Suppressor macrophage (primary cell): ENCODE measurements at regions not wholly inside any gene's neighbourhood (a gene's known extent, or its start where the extent isn't known, plus 50 kb on each side); places are given as distances from the start of the nearest gene placed in this dataset.

Experiments used
- DNase-seq, 4 experiments: peaks; one replicate each; pipeline ENCODE4 v3.0.0-alpha.2; 2020 to 2022

DNA sequence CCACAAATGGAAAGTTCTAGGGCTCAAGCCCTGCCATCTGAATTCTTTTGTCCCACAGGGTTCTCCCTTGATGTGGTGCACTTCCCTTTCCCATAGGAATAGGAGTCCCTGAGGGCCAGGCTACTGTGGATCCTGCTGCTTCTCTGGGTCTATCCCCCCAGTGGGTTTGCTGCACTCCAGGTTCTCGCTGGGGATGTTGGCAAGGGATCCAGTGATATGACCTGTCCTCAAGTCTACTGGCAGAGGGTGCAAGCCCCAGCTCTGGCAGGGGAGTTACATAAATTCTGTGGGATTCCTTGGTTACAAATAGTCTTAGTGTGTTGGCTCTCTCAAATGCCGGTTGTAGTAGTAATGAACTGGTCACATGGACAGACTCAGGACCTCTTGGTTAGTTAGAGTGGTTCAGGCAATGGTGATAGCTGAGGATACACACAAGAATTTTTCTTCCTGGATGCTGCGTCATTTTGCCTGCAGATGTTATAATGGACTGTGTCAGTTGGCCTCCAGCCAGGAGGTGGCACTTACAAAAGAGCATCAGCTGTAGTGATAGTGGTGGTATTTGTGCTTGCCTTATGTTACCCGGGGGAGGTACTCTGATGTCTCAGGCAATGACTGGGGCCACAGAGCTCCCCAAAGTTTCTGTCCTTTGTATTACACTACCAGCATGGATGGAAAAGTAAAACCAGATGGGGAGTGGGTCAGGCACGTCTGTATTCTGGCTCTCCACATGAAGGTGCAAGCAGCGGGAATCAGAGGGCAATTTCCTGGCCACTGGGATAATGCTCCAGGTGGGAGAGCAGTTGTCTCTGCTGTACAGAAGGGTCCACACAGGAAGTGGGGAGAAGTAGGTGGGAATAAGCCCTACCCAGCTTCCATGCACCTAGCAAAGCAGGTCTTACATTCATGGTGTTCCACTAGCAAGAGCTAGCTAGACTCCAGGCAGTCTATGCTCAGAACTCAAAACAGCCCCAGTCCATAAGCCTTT, 267.9 kb downstream of the SOX11 start:
- no peak for DNase-seq

DNA sequence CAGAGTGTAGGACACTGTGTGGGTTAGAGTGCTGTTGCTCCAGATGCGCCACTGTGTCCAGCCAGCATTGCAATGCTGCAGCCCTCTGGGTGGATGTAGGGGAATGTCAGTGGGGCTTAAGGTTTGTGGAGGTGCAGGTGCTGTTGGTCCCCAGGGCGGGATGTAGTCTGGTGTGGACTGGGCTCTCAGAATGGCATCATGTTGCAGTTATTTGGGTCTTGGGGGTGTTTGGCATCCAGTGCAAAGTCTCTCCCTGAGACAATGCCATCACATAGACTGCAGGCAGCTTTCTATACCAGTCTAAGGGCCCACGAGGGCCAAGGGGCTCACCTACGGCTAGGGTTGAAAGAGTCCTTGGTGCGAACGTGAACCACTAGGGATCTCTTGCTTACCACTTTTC, 275.3 kb downstream of the SOX11 start:
- DNase-seq = no peak

DNA sequence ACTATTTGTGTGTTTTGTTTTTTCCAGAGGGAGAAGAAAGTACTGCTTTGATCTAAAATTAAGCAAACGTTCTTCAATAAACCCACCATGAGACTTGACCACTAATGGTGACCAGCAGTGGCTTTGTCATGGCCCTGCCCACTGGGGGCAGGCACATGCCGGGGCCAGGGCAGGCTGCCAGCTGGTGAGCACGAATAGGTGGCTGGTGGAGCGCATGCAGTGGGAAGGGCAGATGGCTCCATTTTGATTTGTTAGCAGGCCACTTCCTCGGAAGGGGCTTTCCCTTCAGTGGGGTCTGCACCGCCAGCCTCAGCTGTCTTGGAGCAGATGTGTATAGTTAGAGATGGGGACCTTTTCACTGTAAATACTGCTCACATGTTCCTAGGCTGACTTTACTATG, 277.1 kb downstream of the SOX11 start:
- no peak for DNase-seq

DNA sequence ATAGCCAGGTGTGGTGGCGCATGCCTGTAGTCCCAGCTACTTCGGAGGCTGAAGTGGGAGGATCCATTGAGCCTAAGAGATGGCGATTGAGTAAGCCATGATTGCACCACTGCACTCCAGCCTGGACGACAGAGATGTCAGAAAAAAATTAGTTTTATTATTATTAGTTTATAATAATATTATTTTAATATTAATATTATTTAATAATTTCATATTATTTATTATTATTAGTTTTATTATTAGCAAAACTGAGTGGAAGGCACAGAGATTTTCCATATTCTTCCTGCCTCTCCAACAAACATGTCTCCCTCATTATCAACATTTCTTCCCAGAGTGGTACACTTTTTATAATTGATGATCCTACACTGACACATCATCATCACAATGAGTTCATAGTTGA, 278.2 kb downstream of the SOX11 start:
- no peak for DNase-seq

DNA sequence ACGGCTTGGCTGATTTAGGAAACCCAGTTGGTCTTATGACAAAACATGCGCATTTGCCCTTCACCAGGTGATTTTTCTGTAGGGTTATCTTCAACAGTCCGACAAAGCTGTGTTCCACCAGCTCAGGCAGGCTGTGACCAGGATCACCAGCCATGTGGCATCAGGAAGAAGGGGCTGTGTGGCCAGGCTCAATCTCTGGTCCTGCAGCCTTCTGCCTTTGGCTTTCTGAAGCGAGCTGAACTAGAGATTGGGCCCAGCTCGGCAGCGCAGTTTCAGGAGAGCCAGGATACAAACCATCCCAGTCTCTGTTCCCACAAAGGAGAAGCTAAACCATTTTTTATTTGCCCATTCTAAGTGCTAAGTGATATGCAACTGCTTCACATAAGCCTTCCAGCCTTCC, 282.3 kb downstream of the SOX11 start:
- no peak for DNase-seq

DNA sequence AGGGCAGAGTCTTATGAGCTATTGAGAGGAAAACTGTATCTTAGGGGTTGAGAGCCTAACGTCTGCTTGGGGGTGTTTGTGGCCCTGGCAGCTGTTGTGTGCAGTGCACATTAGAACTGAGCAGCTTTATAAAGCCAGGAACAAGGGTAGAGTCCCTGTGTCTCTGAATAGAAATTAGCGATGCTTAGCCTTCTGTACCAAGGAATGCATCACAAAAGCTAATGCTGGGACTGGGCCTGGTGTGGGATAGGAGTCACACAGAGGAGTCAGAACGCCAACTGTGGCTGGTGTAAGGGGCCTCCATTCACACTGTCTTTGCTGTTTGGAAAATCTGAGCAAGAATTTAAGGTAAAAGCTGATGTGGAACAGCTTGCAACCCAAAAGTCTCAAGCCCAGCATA, 283.2 kb downstream of the SOX11 start:
- no peak for DNase-seq

DNA sequence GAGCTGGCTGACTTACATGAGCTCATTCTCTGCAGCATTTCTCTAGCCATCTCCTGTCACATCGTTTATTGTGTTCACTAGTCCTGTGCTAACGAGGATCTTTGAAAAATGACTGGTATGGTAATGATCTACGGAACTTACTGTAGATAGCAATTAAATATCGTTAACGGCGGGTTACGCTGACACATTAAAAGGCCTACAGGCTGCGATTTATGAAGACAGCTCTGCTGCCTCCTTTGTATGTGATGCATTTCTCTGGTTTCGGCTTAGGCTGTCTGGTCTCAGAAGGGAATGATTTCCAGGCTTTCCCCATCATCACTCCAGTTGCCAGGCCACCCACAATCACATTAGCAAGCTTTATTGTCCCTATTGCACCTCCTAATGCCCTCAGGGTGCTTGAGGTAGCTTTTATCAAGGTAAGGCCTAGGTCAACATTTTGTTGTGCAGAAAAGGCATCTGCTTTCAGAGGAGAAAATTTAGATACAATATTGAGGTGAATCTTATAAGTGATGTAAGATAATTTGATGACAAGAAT, 284.4 kb downstream of the SOX11 start:
- DNase-seq = no peak

DNA sequence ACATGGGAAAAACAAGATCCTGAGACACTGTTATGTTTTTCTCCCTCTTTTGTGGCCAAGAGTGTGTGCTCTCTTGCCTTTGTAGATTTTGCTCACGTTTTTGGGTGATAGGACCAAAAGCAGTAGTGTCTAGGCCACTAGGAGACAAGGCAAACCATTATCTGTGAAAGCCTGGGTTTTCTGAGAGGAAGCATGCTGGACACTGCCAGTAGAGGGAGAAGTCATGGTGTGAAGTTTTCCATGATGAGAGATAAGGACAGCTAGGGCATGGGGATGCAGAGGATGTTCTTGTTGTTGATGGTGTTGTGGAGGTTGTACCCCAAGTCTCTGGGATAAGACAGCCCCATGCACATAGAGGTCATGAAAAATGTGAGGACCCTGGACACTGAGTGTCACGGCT, 285.3 kb downstream of the SOX11 start:
- DNase-seq = no peak

DNA sequence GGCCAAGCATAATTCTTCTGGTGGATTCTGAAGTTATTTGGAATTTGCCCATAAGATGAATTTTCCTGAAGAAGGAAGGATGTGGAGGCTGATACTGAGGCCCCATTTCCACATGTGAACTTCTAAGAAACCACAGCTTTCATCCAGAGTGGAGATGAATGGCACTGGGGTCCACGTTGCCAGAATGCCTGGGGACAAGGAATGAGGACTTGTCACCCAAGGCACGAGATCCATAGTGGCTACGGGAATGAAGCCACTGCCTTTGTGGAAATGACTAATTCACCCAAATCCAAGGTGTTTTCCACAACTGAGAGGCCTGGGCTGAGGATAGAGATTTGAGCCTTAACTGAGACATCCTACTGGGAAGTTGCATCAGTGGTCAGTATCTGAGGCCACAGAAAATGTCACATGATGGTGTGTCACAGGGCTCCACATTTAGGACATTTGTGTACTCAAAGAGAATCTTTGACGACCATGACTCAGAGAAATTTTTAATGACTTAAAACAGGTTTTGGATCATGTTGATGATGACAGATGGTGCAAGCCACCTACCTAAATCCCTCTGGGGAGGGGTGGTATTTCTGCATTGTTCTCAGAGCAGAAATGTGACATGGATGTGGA, 286.1 kb downstream of the SOX11 start:
- DNase-seq = no peak

DNA sequence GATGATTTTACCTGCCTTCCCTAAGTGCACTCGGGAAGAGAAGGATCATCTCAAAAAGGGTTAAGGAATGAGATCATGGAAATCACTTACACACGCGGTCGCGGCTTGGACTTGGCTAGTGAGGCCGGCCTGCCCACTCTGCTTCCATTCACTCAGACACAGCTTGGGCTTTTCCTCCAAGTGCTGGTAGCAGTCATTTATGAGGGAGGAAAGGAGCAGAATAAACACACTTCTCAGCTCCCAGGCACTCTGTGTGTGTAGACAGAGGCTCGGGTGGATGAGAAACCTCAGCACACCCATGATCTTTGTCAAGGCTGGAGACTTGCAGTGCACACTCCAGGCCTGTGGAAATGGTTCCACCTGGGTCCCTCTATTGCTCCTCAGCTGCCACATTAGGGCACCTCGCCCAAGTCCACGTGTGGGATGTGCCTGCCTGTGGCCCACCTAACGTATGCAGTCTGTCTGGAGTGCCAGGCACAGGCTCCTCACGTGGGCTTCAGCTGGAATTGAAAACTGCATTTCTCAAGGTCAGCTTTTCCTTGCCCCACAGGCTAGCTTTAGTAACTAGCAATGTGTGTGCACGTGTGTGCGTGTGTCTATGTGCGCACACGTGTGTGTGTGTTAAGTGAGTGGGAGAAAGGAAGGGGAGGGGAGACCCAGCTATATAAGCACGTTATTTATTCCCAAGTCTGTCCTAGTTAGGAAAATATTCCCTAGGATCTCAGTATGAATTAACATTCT, 288.4 kb downstream of the SOX11 start:
- no peak for DNase-seq

DNA sequence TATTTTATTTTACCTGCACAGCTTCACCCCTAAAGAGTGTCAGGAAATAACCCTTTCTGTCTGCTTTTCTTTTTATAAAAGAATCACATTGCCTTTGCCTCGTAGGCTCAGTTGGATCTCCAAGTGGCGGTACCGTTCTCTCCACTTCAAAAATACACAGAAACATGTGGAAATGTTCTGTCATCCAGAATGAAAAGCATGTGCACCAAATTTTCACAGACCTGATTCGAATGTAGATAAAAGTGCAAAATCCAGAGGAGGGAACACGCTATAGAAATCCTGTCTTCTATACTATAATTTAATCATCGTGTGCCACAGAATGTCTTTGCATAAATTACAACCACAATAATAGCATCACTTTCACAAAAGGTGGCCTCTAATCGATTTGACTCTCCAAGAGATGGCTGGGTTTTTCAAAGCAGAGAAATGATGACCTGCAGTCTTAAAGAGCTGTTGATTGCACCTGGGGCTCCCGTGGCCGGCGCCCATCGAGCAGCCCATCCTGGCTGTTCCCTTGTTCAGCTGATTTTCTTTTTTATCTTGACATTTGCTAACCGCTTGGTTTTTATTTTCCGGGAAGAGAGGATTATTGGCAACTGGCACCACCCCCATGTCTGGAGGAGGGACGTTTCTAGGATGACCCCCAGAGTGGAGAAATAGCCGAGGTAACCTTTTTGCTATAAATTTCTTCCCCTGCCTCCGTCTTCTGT, 290.2 kb downstream of the SOX11 start:
- DNase-seq = no peak

DNA sequence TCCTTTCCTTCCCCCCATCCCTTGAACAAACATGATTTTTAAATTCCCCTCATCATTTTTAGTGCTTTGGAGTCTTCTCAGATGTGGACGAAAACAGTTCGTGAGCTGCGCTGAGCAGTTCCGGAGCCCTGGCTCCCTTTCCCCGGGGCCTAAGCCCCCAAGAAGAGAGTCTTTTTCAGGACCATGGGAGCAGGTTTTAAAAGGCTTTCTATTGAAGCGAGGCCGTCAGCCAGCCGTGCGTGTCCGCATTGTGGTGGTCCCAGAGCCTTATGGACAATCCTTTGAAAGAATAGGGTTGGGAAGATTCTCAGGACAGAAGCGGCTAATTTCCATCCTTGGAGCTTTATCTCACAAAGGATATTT, 290.7 kb downstream of the SOX11 start:
- no peak for DNase-seq

DNA sequence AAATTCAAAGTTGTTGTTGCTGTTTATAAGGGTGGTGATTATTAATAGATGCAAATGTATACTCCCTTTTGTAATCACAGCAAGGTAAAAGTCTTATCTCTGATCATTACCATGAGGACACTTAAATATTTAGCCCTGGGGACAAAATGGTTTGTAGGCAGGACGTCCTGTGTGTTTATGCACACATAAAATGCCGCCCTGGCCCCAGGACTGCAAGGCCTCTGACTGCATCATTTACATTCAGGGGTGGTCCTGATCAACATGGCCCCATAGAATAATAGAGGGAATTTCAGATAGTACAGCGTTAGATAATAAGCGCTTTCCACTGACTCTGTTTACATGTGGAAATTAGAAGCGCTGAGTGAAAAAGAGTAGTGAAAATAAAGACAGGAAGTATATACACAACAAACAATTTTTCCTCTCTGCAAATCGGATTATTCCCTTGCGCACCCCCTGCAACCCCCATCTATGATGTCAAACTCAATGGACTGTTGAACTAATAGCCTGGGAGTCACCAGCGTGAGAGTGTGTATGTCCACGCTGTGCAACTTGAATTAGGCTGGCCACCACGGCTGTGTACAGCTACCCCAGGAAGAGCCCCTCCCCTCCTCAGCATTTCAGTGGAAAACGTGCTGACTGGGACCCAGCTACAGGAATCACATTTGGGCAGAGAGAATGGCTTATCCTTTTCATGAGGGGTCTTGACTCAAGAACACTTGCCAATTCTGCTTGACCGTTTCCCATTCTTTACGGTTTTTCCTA, 291.5 kb downstream of the SOX11 start:
- no peak for DNase-seq

DNA sequence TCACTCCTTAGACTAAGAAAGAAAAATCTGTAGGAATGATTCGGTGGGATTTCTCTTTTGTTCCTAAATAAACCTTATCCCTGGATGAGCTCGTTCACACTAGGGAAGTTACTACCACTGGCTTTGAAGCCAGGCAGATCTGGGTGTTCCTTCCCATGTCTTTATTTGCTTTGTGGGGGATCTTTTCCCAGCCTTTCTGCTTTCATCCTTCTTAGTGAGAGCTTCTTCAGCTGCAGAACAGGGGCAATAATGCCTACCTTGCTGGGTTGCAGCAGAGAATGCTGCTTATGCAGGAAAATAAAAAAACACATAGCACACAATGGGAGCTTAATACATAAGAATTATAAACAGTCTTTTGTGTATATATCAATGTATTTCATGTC, 292.1 kb downstream of the SOX11 start:
- no peak for DNase-seq

DNA sequence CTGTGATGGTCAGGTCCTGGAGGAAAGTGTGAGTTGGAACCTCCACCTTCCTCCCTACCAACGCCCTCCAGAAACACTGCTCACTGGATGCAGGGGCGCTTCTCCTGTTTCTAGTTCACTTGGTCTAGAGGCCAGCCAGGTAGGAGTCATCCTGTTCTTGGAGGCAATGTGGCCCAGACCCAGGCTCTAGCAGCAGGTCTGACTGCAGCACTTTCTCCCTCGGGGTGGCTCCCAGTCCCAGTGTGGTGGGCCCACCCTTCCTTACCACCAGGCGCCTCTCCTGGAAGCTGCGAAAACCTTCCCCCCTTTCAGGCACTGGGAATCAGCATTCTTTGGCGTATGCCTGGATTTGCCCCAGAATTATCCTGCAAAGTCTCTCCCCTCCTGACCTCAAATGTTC, 292.8 kb downstream of the SOX11 start:
- no peak for DNase-seq

DNA sequence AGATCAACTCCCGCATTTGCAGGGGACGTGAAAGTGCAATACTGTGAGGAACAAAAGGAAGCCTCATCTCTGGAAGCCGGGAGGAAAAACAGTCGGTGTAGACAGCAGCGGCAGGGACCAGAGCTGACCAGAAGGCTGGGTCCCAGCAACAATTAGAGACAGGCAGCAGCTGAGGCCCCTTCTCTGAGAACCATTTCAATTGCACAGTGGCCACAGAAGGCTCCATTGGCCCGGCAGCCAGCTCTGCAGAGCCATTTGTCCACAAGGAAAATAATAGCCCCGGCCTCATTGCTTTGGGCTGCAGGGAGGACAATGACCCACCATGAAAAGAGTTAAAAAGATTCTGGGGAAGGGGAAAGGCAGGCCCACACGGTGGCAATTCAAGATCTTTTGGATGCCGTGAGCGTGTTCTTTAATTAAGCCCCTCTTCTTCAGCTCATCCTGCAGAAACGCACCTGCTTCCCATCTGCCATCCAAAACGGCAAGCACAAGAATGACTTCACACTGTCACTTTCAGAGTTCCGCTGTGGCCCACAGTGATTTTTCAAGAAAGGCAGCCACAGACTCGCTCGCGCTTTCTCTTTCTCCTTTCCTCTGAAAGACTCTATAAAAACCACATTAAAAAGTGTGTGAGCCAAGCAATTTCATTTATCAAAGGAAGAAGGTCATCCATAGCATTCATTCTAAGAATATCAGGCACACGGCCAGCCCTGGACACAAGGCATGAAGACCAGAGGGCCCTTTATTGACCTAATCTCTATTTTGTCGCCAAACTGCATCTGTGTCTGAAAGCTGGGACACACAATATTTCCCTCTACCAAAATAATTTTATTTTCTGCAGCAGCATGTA, 293.6 kb downstream of the SOX11 start:
- DNase-seq = no peak

DNA sequence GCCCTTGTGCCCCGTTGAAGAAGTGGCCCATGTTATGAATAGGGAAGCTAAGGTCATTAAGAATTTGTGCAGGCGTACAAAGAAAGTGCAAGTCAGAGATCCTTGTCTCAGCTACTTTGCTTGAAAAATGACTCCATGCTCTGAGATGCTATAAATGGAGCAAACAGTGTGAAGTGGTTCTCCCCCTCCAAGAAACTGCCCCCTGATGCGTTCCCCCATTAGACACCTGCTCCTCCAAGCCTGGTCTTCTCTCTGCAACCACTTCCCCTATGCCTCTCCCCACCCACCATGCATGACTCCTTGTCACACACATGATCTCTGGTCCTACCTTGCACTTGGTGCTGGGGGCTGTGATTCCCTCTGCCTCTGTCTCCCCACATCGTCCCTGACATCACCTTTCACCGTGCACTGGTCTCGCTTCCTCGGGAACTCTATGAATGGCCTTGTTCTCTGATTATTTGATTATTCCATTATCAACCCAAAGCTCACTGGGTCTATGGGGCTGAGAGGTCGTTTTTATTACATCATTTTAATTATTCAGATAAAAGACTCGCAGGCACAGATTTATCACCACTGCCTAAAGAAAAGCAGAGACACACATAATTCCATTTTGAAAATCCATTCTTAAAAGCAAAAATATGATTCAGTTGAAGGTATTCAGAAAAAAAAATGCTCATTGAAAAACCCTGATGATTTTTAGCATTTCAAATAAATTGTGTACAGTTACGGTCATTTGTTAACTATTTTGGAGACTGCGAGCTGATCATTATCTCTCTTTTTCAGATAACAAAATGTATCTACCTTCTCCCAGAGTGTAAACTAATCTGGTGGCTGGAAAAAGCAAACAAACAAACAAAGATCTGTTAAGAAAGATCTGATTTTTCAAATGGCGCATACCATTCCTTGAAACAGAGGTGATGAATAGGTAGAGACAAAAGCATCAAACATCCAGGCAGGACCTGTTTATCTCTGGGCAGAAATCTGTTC, 294.9 kb downstream of the SOX11 start:
- no peak for DNase-seq

DNA sequence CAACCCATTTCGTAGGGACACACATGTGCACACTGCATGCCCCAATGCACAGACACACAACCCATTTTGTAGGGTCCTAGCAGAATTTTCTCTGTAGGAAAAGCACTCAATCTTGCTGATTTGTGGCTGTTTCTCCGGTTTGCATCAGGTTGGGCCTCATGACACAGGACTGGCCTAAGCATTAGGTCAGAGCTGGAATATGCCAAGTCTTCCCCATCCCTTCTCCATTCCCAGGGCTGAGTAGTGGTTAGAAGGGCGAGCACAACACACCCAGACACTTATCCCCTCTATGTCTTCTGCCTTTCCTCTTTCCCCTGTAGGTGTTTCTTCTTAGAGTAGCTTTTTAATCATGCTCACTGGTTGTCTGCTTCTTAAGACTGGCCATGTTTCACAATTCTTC, 295.9 kb downstream of the SOX11 start:
- DNase-seq = no peak

DNA sequence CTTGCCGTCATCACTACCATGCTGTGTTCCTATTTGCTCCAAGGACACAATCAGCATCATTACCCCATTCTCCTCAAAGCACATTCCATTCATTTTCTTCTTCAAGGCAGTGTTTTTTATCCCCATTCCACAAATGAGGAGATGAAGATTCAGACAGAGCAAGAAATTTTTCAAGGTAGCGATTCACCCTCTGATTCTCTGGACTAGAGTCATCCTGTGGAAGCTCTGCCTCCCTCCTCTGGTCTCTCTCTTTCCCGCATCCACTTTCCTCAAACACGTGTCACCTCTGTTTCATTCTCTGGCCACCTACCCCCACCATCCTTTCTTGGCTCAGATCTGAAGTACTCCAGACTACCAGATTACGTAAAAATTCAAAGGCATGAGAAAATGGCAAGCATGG, 297.9 kb downstream of the SOX11 start:
- DNase-seq = no peak
